GM21576 (cell line): ENCODE measurements at regions not wholly inside any gene's neighbourhood (a gene's known extent, or its start where the extent isn't known, plus 50 kb on each side); places are given as distances from the start of the nearest gene placed in this dataset.
"Not testable (repeated sequence)": the region's sequence is repeated elsewhere in the genome, so short reads cannot be mapped to it uniquely, and the experiment has no call there.

Experiments
- ATAC-seq: cut with Tn5 transposase; IDR thresholded peaks from one replicate; pipeline ENCODE4 v1.9.1; 2021; ENCODE audit warnings: mild to moderate bottlenecking, moderate library complexity; ENCODE audit not compliant: unreplicated experiment

GRCh38 chr19:30267332-30267731 is 104.9 kb upstream of the ZNF536 start:
- ATAC-seq = no peak

- no peak for ATAC-seq
Observed at GRCh38 chr19:30268601-30269000, 103.6 kb upstream of the ZNF536 start.

GRCh38 chr19:30269638-30270037 is 102.5 kb upstream of the ZNF536 start:
- no peak for ATAC-seq

- no peak for ATAC-seq
Observed at GRCh38 chr19:30271816-30272215, 100.4 kb upstream of the ZNF536 start.

GRCh38 chr19:30272554-30272953 is 99.6 kb upstream of the ZNF536 start:
- no peak for ATAC-seq

GRCh38 chr19:30273184-30273583 is 99.0 kb upstream of the ZNF536 start:
- ATAC-seq = no peak

GRCh38 chr19:30274987-30275386 is 97.2 kb upstream of the ZNF536 start:
- no peak for ATAC-seq

GRCh38 chr19:30276011-30276882 is 95.9 kb upstream of the ZNF536 start:
- no peak for ATAC-seq

GRCh38 chr19:30276883-30277280 is 95.3 kb upstream of the ZNF536 start:
- no peak for ATAC-seq

GRCh38 chr19:30277941-30278881 is 94.0 kb upstream of the ZNF536 start:
- ATAC-seq = no peak

- no peak for ATAC-seq
Observed at GRCh38 chr19:30278882-30279254, 93.3 kb upstream of the ZNF536 start.

- ATAC-seq = no peak
Observed at GRCh38 chr19:30280018-30280417, 92.2 kb upstream of the ZNF536 start.

- ATAC-seq = no peak
Observed at GRCh38 chr19:30281906-30282305, 90.3 kb upstream of the ZNF536 start.

GRCh38 chr19:30283556-30283955 is 88.6 kb upstream of the ZNF536 start:
- no peak for ATAC-seq

- ATAC-seq = no peak
Observed at GRCh38 chr19:30284209-30284608, 88.0 kb upstream of the ZNF536 start.

GRCh38 chr19:30284885-30285284 is 87.3 kb upstream of the ZNF536 start:
- ATAC-seq = no peak

- no peak for ATAC-seq
Observed at GRCh38 chr19:30286378-30286777, 85.8 kb upstream of the ZNF536 start.

GRCh38 chr19:30287259-30287658 is 84.9 kb upstream of the ZNF536 start:
- ATAC-seq = no peak

- ATAC-seq = no peak
Observed at GRCh38 chr19:30287973-30288372, 84.2 kb upstream of the ZNF536 start.

GRCh38 chr19:30288911-30289310 is 83.3 kb upstream of the ZNF536 start:
- ATAC-seq = no peak

GRCh38 chr19:30289336-30289735 is 82.8 kb upstream of the ZNF536 start:
- ATAC-seq = no peak

- not testable (repeated sequence) for ATAC-seq
Observed at GRCh38 chr19:30290805-30291204, 81.4 kb upstream of the ZNF536 start.
